ENCODE measurements at regions not wholly inside any gene's neighbourhood (a gene's known extent, or its start where the extent isn't known, plus 50 kb on each side); places are given as distances from the start of the nearest gene placed in this dataset.

DNA sequence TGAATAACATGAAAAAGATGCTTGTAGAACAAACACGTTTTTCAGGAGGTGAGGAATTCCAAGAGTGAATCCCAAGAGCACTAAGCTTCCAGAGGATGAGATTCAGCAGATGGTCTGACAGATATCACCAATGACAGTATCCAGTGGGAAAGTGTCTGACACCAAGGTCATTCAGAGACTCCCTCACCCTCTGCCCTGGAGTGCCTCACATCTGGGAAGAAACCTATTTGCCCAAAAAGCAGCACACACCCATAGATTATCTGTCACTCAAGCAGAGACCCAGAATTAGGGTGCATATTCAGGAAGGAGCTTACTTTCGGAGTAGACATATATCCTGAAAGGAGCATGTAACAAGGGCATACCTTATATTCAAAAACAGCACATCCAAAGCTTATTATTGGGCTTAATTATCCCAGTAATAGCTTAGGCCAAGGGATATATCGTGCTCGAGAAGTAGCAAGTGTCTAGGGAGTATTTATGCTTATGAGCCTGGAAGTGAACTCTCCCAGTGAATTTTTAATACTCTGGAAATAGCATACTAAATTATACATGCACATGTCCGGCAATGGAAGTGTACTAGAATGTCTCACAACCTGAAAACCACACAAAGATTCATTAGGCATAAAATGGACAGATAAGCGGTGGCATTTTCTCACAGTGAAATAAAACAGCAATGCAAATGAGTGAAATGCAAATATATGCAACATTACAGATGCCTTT is 998.1 kb upstream of the TMEM132C start (continued):
- TF ChIP-seq CHD7 (IDR thresholded peaks at IDR 0.05; ENCODE audit: insufficient replicate concordance, low read length) (no peak), KDM5A (IDR thresholded peaks at IDR 0.05; ENCODE audit: low read length) (no peak), MAFK (IDR thresholded peaks at IDR 0.05; ENCODE audit: low read depth, low read length) (no peak), SP1 (IDR thresholded peaks at IDR 0.05; ENCODE audit: low read depth, low read length) (no peak), TAF1 (IDR thresholded peaks at IDR 0.05; ENCODE audit: low read depth, low read length) (no peak), RAD21 (IDR thresholded peaks at IDR 0.05 in 1 of 2, conservative IDR thresholded peaks at IDR 0.05 in 1 of 2; ENCODE audit: low read depth in 2 of 2, low read length in 2 of 2) (no peak), RNF2 (IDR thresholded peaks at IDR 0.05; ENCODE audit: borderline replicate concordance, low read depth, low read length, missing control alignments, poor library complexity, severe bottlenecking) (no peak), EZH2 (IDR thresholded peaks at IDR 0.05; ENCODE audit: low read depth, low read length, severe bottlenecking) (no peak)
- TF ChIP-seq, protein P1, sequence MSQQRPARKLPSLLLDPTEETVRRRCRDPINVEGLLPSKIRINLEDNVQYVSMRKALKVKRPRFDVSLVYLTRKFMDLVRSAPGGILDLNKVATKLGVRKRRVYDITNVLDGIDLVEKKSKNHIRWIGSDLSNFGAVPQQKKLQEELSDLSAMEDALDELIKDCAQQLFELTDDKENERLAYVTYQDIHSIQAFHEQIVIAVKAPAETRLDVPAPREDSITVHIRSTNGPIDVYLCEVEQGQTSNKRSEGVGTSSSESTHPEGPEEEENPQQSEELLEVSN (IDR thresholded peaks at IDR 0.05): no peak
